HepG2 (cell line): ENCODE measurements at regions not wholly inside any gene's neighbourhood (a gene's known extent, or its start where the extent isn't known, plus 50 kb on each side); places are given as distances from the start of the nearest gene placed in this dataset.

Experiments
- BHLHE40 ChIP-seq: IDR thresholded peaks from 2 replicates; pipeline ENCODE4 v1.6.1; 2011; ENCODE audit warnings: low read length, improper control_type of control experiment
- CHD2 ChIP-seq: IDR thresholded peaks from 2 replicates; pipeline ENCODE4 v1.6.1; 2011; ENCODE audit warnings: low read depth, low read length, improper control_type of control experiment
- FOSL1 ChIP-seq: sonication (generic); formaldehyde crosslinking; IDR thresholded peaks from 2 replicates; pipeline ENCODE4 v1.9.0; 2021; ENCODE audit warnings: missing genetic modification reagents, borderline replicate concordance
- FOXM1 ChIP-seq: sonication (generic); formaldehyde crosslinking; IDR thresholded peaks from 2 replicates; pipeline ENCODE4 v1.5.0; 2020; ENCODE audit warnings: missing genetic modification reagents
- GLI4 ChIP-seq: sonication (generic); formaldehyde crosslinking; IDR thresholded peaks from 2 replicates; pipeline ENCODE4 v1.5.1; 2020; ENCODE audit warnings: missing genetic modification reagents, mild to moderate bottlenecking, moderate library complexity, borderline replicate concordance
- KDM2A ChIP-seq: sonication (generic); formaldehyde crosslinking; IDR thresholded peaks from 2 replicates; pipeline ENCODE4 v1.4.0; 2020; ENCODE audit warnings: low read depth, missing genetic modification reagents, borderline replicate concordance
- PHF21A ChIP-seq: sonication (generic); formaldehyde crosslinking; IDR thresholded peaks from 2 replicates; pipeline ENCODE4 v1.5.0; 2020; ENCODE audit warnings: mild to moderate bottlenecking, missing genetic modification reagents
- PLRG1 ChIP-seq: fragments of 450-650 bp; conservative IDR thresholded peaks from 2 replicates; pipeline ENCODE4 v1.6.1; 2016
- PRMT3 ChIP-seq: sonication (generic); formaldehyde crosslinking; IDR thresholded peaks from 2 replicates; pipeline ENCODE4 v1.8.1; 2022; ENCODE audit warnings: low read depth, mild to moderate bottlenecking, moderate library complexity, missing genetic modification reagents, borderline replicate concordance
- RARA ChIP-seq: IDR thresholded peaks from 2 replicates; pipeline ENCODE4 v1.6.1; 2016; ENCODE audit warnings: missing genetic modification reagents, missing compliant biosample characterization
- RELA ChIP-seq: sonication (generic); formaldehyde crosslinking; IDR thresholded peaks from 2 replicates; pipeline ENCODE4 v1.4.0; 2020; ENCODE audit warnings: missing genetic modification reagents
- RXRA ChIP-seq: sonication (generic); formaldehyde crosslinking; IDR thresholded peaks from 2 replicates; pipeline ENCODE4 v1.5.1; 2020; ENCODE audit warnings: missing genetic modification reagents
- TEAD3 ChIP-seq: optimal IDR thresholded peaks from 2 replicates; pipeline ENCODE3; 2016; ENCODE audit warnings: borderline replicate concordance
- ZNF207 ChIP-seq: fragments of 450-650 bp; IDR thresholded peaks from 2 replicates; pipeline ENCODE4 v1.6.1; 2016; ENCODE audit warnings: antibody characterized with exemption, borderline replicate concordance
- ZNF317 ChIP-seq: sonication (generic); formaldehyde crosslinking; IDR thresholded peaks from 2 replicates; pipeline ENCODE4 v1.5.0; 2020; ENCODE audit warnings: mild to moderate bottlenecking, missing genetic modification reagents
- ZNF33A ChIP-seq: sonication (generic); formaldehyde crosslinking; IDR thresholded peaks from 2 replicates; pipeline ENCODE4 v1.5.1; 2020; ENCODE audit warnings: missing genetic modification reagents, mild to moderate bottlenecking, moderate library complexity, borderline replicate concordance
- ZSCAN25 ChIP-seq: sonication (generic); formaldehyde crosslinking; IDR thresholded peaks from 2 replicates; pipeline ENCODE4 v1.8.0; 2022; ENCODE audit warnings: mild to moderate bottlenecking, missing genetic modification reagents
- TF ChIP-seq, protein P1 (sequence below): sonication (generic); formaldehyde crosslinking; IDR thresholded peaks from 2 replicates; pipeline ENCODE4 v1.4.0; 2020; ENCODE audit warnings: missing genetic modification reagents
- TF ChIP-seq, protein P2 (sequence below), 2 experiments: fragments of 450-650 bp in 1 of 2; sonication (generic) in 1 of 2; formaldehyde crosslinking in 1 of 2; IDR thresholded peaks; 2 replicates each; pipeline versions ENCODE4 v1.6.1 to v1.8.0; 2016 to 2022; ENCODE audit warnings: antibody characterized with exemption in 1 of 2, mild to moderate bottlenecking in 1 of 2, missing genetic modification reagents in 1 of 2
- TF ChIP-seq, protein P3 (sequence below): sonication (generic); formaldehyde crosslinking; IDR thresholded peaks from 2 replicates; pipeline ENCODE4 v1.5.1; 2020; ENCODE audit warnings: missing genetic modification reagents, mild to moderate bottlenecking, borderline replicate concordance

DNA sequence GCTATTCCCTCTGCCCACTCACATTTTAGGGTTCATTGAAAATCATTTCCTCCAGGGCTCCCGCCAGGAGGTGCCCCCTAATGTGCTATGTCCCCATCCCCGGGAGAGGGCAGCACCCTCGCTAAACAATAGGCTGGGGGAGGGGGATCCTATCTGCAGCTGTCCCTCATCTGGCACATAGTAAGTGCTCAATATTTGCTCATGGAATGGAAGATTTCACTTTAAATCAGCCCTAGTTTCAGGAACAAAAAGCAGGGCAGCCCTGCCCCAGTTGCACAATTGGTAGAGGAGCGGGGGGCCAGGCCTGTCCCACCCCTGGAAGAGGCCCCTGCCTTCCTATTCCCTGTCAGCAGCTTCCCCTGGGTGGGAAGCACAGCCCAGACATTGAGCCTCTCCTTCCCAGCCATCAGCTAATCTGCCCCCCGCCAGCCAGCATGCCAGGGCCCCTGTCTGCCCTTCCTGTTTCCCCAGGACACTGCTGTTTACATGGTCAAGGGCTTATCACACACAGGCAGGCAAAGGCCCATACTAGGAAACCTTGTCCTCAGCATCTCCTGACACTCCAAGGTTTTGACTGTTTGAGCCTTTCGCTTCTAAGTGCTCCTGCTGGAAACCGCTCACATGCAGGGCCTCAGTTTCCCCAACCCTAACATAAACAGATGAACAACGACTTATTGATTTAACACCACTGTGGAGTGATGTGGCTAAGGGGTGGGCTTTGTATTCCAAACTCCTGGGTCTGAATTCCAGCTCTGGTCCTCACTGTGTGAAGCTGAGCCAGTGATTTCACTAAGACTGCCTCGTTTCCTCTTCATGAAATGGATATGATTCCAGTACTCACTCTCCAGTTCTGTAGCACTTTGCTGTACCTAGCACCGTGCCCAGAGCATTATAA is 130.7 kb upstream of the ZMIZ1 start (continued):
- TF ChIP-seq PLRG1 (no peak), GLI4 (no peak), RARA (peak; percentile 80), ZNF207 (no peak), FOXM1 (CRISPR knock-in tag) (no peak), ZNF317 (CRISPR knock-in tag) (no peak), CHD2 (no peak), PRMT3 (CRISPR knock-in tag) (no peak), ZSCAN25 (CRISPR knock-in tag) (peak; percentile 40; the same call in 1 of the 2 replicates), FOSL1 (CRISPR knock-in tag) (no peak), RELA (CRISPR knock-in tag) (no peak), BHLHE40 (no peak), TEAD3 (CRISPR knock-in tag) (peak; percentile 82), PHF21A (peak; percentile 17; the same call in 1 of the 2 replicates), ZNF33A (no peak), RXRA (CRISPR knock-in tag) (no peak), KDM2A (CRISPR knock-in tag) (no peak)
- TF ChIP-seq, protein P1, sequence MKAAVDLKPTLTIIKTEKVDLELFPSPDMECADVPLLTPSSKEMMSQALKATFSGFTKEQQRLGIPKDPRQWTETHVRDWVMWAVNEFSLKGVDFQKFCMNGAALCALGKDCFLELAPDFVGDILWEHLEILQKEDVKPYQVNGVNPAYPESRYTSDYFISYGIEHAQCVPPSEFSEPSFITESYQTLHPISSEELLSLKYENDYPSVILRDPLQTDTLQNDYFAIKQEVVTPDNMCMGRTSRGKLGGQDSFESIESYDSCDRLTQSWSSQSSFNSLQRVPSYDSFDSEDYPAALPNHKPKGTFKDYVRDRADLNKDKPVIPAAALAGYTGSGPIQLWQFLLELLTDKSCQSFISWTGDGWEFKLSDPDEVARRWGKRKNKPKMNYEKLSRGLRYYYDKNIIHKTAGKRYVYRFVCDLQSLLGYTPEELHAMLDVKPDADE (CRISPR knock-in tag), result no peak
- TF ChIP-seq, protein P2, sequence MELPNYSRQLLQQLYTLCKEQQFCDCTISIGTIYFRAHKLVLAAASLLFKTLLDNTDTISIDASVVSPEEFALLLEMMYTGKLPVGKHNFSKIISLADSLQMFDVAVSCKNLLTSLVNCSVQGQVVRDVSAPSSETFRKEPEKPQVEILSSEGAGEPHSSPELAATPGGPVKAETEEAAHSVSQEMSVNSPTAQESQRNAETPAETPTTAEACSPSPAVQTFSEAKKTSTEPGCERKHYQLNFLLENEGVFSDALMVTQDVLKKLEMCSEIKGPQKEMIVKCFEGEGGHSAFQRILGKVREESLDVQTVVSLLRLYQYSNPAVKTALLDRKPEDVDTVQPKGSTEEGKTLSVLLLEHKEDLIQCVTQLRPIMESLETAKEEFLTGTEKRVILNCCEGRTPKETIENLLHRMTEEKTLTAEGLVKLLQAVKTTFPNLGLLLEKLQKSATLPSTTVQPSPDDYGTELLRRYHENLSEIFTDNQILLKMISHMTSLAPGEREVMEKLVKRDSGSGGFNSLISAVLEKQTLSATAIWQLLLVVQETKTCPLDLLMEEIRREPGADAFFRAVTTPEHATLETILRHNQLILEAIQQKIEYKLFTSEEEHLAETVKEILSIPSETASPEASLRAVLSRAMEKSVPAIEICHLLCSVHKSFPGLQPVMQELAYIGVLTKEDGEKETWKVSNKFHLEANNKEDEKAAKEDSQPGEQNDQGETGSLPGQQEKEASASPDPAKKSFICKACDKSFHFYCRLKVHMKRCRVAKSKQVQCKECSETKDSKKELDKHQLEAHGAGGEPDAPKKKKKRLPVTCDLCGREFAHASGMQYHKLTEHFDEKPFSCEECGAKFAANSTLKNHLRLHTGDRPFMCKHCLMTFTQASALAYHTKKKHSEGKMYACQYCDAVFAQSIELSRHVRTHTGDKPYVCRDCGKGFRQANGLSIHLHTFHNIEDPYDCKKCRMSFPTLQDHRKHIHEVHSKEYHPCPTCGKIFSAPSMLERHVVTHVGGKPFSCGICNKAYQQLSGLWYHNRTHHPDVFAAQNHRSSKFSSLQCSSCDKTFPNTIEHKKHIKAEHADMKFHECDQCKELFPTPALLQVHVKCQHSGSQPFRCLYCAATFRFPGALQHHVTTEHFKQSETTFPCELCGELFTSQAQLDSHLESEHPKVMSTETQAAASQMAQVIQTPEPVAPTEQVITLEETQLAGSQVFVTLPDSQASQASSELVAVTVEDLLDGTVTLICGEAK (IDR thresholded peaks at IDR 0.05), result no peak
- TF ChIP-seq, protein P2 (CRISPR knock-in tag; IDR thresholded peaks at IDR 0.05), result no peak
- TF ChIP-seq, protein P3, sequence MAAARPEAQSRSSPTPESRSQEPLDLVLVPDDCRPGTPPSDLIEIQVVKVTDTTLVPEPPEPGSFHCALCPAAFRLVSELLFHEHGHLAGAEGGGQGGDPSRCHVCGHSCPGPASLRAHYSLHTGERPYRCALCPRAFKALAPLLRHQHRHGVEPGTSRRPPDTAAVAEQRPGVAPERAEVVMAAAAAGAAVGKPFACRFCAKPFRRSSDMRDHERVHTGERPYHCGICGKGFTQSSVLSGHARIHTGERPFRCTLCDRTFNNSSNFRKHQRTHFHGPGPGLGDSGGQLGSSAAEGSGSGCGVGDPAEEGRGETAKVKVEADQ (CRISPR knock-in tag), result no peak
